ENCODE measurements at regions not wholly inside any gene's neighbourhood (a gene's known extent, or its start where the extent isn't known, plus 50 kb on each side); places are given as distances from the start of the nearest gene placed in this dataset.

DNA sequence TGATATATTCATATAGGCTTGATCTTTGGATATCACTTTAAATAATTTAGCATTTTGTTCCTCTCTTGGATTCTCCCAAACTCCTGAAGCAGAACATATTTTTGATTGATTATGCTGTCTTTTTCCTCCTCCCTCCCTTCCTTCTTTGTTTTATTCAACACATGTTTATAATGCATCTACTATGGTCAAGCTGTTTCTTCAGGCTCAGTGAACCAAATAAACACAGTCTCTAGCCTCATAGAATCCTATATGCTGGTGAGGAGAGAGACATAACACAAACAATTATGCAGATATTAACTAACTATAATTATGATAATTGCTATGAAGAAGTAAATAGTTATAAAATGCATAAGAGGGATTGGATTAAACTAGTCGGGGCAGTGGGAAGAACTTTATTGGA, 1023.6 kb upstream of the RAG2 start:
- Histone ChIP-seq H3K27ac (ENCODE audit: low read depth, low read length) (no peak overlapping the region), H3K36me3 (ENCODE audit: control insufficient read depth, insufficient read depth, low read length) (no peaks in the 10 kb centered on the region), H3K9me3 (ENCODE audit: control insufficient read depth, low read length) (peaks cover 4% of the 10 kb centered on the region), H3K4me1 (ENCODE audit: control insufficient read depth, insufficient read depth, low read length) (no peaks in the 10 kb centered on the region), H3K4me3 (ENCODE audit: low read length) (no peak overlapping the region), H3K27me3 (ENCODE audit: control insufficient read depth, insufficient read depth, low read length, poor library complexity, severe bottlenecking) (no peaks in the 10 kb centered on the region), H3K9ac (ENCODE audit: extremely low read depth, low read length, poor library complexity, severe bottlenecking) (no peak overlapping the region)
- Mint-ChIP-seq H3K36me3 (ENCODE audit: low read depth) (no peaks in the 10 kb centered on the region), H3K27ac (no peak overlapping the region), H3K4me1 (no peaks in the 10 kb centered on the region), H3K9me3 (peaks cover 12% of the 10 kb centered on the region), H3K27me3 (ENCODE audit: insufficient read depth) (peaks cover 9% of the 10 kb centered on the region), H3K4me3 (no peak overlapping the region)
- DNase-seq, result no peak
- TF ChIP-seq, protein P1, sequence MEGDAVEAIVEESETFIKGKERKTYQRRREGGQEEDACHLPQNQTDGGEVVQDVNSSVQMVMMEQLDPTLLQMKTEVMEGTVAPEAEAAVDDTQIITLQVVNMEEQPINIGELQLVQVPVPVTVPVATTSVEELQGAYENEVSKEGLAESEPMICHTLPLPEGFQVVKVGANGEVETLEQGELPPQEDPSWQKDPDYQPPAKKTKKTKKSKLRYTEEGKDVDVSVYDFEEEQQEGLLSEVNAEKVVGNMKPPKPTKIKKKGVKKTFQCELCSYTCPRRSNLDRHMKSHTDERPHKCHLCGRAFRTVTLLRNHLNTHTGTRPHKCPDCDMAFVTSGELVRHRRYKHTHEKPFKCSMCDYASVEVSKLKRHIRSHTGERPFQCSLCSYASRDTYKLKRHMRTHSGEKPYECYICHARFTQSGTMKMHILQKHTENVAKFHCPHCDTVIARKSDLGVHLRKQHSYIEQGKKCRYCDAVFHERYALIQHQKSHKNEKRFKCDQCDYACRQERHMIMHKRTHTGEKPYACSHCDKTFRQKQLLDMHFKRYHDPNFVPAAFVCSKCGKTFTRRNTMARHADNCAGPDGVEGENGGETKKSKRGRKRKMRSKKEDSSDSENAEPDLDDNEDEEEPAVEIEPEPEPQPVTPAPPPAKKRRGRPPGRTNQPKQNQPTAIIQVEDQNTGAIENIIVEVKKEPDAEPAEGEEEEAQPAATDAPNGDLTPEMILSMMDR (conservative IDR thresholded peaks at IDR 0.05), result no peak
- 84% methylated on average over 1 of the region's 1 CpG; no CpG with 5 or more reads in 1 of the 2 experiments for WGBS, 2 experiments (ENCODE audit: insufficient coverage in 1 of 2, insufficient read length in 1 of 2)

DNA sequence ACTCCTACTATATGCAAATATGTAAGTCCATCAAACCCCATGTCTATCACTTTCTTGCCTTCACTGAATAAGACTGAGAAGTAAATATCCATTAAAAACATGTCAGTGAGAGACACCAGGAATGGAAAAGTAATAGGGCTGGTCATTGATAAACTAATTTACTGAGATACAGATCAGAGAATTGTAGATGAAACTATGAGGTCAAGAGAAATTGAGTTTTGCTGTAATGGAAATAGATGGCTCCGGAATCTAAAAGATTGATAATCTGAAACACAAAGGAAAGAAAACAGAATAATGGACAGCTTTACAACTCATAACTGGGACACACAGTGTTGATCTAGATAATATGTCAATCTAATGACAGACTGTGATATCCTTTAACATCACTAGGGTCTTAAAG, 1018.3 kb upstream of the RAG2 start:
- no peaks in the 10 kb centered on the region for H3K4me1 Mint-ChIP-seq
- 83 to 100% methylated on average over 1 of the region's 1 CpG for WGBS, 2 experiments (ENCODE audit: insufficient coverage in 1 of 2, insufficient read length in 1 of 2)

DNA sequence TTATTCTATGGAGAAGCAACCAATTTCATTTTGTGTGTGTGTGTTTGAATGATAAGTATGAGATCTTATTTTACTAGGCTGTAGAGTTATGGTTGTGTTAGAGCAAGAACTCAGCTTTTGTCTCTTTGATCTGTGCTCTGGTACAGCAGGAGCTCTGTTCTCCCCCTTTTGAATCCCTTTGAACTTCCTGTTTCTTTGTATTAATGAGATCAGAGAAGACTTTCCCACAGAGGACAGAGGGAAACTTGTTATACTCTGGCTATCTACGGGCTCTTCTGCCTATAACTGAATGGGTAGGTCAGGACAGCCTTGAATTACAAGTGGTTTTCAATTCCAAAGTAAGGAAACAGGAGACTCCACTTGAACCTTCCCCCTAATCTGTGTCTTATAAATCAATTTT, 1015.0 kb upstream of the RAG2 start:
- no peaks in the 10 kb centered on the region for H3K4me1 Mint-ChIP-seq
- WGBS, 2 experiments (ENCODE audit: insufficient coverage in 1 of 2, insufficient read length in 1 of 2), result 68% methylated on average over 1 of the region's 1 CpG; no CpG with 5 or more reads in 1 of the 2 experiments
- Histone ChIP-seq H3K27ac (ENCODE audit: low read depth, low read length) (peak overlapping the region; percentile 71), H3K9me3 (ENCODE audit: control insufficient read depth, low read length) (no peaks in the 10 kb centered on the region), H3K4me1 (ENCODE audit: control insufficient read depth, insufficient read depth, low read length) (no peaks in the 10 kb centered on the region), H3K27me3 (ENCODE audit: control insufficient read depth, insufficient read depth, low read length, poor library complexity, severe bottlenecking) (no peaks in the 10 kb centered on the region), H3K9ac (ENCODE audit: extremely low read depth, low read length, poor library complexity, severe bottlenecking) (no peak overlapping the region), H3K36me3 (ENCODE audit: control insufficient read depth, insufficient read depth, low read length) (no peaks in the 10 kb centered on the region), H3K4me3 (ENCODE audit: low read length) (no peak overlapping the region)
- H3K4me3 Mint-ChIP-seq, result no peak overlapping the region
- H3K9me3 Mint-ChIP-seq, result no peaks in the 10 kb centered on the region
- H3K27me3 Mint-ChIP-seq (ENCODE audit: insufficient read depth), result no peaks in the 10 kb centered on the region
- TF ChIP-seq, protein P1 (conservative IDR thresholded peaks at IDR 0.05), result no peak
- H3K27ac Mint-ChIP-seq, result no peak overlapping the region
- no peak for DNase-seq
- H3K36me3 Mint-ChIP-seq (ENCODE audit: low read depth), result no peaks in the 10 kb centered on the region

More for the DNA sequence above, 1018.3 kb upstream of the RAG2 start:
- TF ChIP-seq, protein P1 (conservative IDR thresholded peaks at IDR 0.05), result no peak
- H3K4me3 Mint-ChIP-seq, result no peak overlapping the region
- no peak overlapping the region for H3K4me3 ChIP-seq (ENCODE audit: low read length)
- no peaks in the 10 kb centered on the region for H3K36me3 ChIP-seq (ENCODE audit: control insufficient read depth, insufficient read depth, low read length)
- no peak overlapping the region for H3K27ac ChIP-seq (ENCODE audit: low read depth, low read length)
- H3K9me3 Mint-ChIP-seq, result peaks cover 12% of the 10 kb centered on the region
- no peaks in the 10 kb centered on the region for H3K4me1 ChIP-seq (ENCODE audit: control insufficient read depth, insufficient read depth, low read length)
- H3K9me3 ChIP-seq (ENCODE audit: control insufficient read depth, low read length), result peaks cover 4% of the 10 kb centered on the region
- H3K27ac Mint-ChIP-seq, result no peak overlapping the region
- peaks cover 7% of the 10 kb centered on the region for H3K27me3 Mint-ChIP-seq (ENCODE audit: insufficient read depth)
- no peaks in the 10 kb centered on the region for H3K27me3 ChIP-seq (ENCODE audit: control insufficient read depth, insufficient read depth, low read length, poor library complexity, severe bottlenecking)
- DNase-seq, result no peak
- H3K36me3 Mint-ChIP-seq (ENCODE audit: low read depth), result no peaks in the 10 kb centered on the region
- no peak overlapping the region for H3K9ac ChIP-seq (ENCODE audit: extremely low read depth, low read length, poor library complexity, severe bottlenecking)
